Activated CD4-positive, alpha-beta T cell treated with anti-CD3 and anti-CD28 coated beads, Interleukin-2, amount 10 ng/mL, durations not matched to agents 24 days and 14 days (primary cell): ENCODE measurements at regions not wholly inside any gene's neighbourhood (a gene's known extent, or its start where the extent isn't known, plus 50 kb on each side); places are given as distances from the start of the nearest gene placed in this dataset.
"Not testable (repeated sequence)": the region's sequence is repeated elsewhere in the genome, so short reads cannot be mapped to it uniquely, and the experiment has no call there.

Experiments used
- DNase-seq: peaks from one replicate; pipeline ENCODE4 v3.0.0; 2022
- H3K27ac Mint-ChIP-seq: one replicate; pipeline ENCODE4 v1.8.0; 2022; ENCODE audit warnings: mild to moderate bottlenecking, mixed read lengths
- H3K27me3 Mint-ChIP-seq: one replicate; pipeline ENCODE4 v1.8.0; 2022; ENCODE audit warnings: mixed read lengths
- H3K36me3 Mint-ChIP-seq: one replicate; pipeline ENCODE4 v1.8.0; 2022; ENCODE audit warnings: low read depth, mild to moderate bottlenecking, mixed read lengths
- H3K4me1 Mint-ChIP-seq: one replicate; pipeline ENCODE4 v1.8.0; 2021; ENCODE audit warnings: mixed read lengths
- H3K4me3 Mint-ChIP-seq: one replicate; pipeline ENCODE4 v1.8.0; 2022; ENCODE audit warnings: mild to moderate bottlenecking, moderate library complexity, mixed read lengths
- H3K9me3 Mint-ChIP-seq: one replicate; pipeline ENCODE4 v1.8.0; 2021; ENCODE audit warnings: mixed read lengths
- intact Hi-C: fragments of 100-400 bp; cut with micrococcal nuclease; formaldehyde crosslinking; loops from one replicate; pipeline ENCODE4 v1.15.1; 2023

GRCh38 chrX:40861952-40862554, 126.7 kb upstream of the MED14 start:
- intact Hi-C loops, H3K27me3 Mint-ChIP-seq, H3K4me3 Mint-ChIP-seq, DNase-seq, H3K27ac Mint-ChIP-seq, H3K4me1 Mint-ChIP-seq, H3K9me3 Mint-ChIP-seq, H3K36me3 Mint-ChIP-seq: not testable (repeated sequence)

- H3K4me3 Mint-ChIP-seq, H3K27me3 Mint-ChIP-seq, H3K36me3 Mint-ChIP-seq, intact Hi-C loops, H3K27ac Mint-ChIP-seq, H3K4me1 Mint-ChIP-seq, H3K9me3 Mint-ChIP-seq, DNase-seq: not testable (repeated sequence)
Measured at GRCh38 chrX:40863260-40863659, 127.9 kb upstream of the MED14 start.

- H3K4me1 Mint-ChIP-seq: no peaks in the 10 kb centered on the region
- intact Hi-C loops: no loop called here
- peaks cover 9% of the 10 kb centered on the region for H3K27me3 Mint-ChIP-seq
- H3K36me3 Mint-ChIP-seq: no peaks in the 10 kb centered on the region
- H3K9me3 Mint-ChIP-seq: no peaks in the 10 kb centered on the region
- H3K4me3 Mint-ChIP-seq: no peak overlapping the region
- no peak overlapping the region for H3K27ac Mint-ChIP-seq
- DNase-seq: no peak
Measured at GRCh38 chrX:40863671-40864070, 128.3 kb upstream of the MED14 start.

- Mint-ChIP-seq H3K27ac (no peak overlapping the region), H3K9me3 (no peaks in the 10 kb centered on the region), H3K27me3 (peaks cover 9% of the 10 kb centered on the region), H3K4me1 (no peaks in the 10 kb centered on the region), H3K36me3 (no peaks in the 10 kb centered on the region), H3K4me3 (no peak overlapping the region)
- DNase-seq: no peak
- intact Hi-C loops: no loop called here
Measured at GRCh38 chrX:40864972-40865371, 129.6 kb upstream of the MED14 start.

- peaks cover 9% of the 10 kb centered on the region for H3K27me3 Mint-ChIP-seq
- no peaks in the 10 kb centered on the region for H3K36me3 Mint-ChIP-seq
- H3K4me1 Mint-ChIP-seq: peaks cover 2% of the 10 kb centered on the region
- no peak overlapping the region for H3K4me3 Mint-ChIP-seq
- no peak overlapping the region for H3K27ac Mint-ChIP-seq
- H3K9me3 Mint-ChIP-seq: no peaks in the 10 kb centered on the region
- DNase-seq: no peak
- intact Hi-C loops: no loop called here
Measured at GRCh38 chrX:40866893-40867292, 131.6 kb upstream of the MED14 start.

GRCh38 chrX:40867352-40867751, 132.0 kb upstream of the MED14 start:
- peaks cover 2% of the 10 kb centered on the region for H3K4me1 Mint-ChIP-seq
- no peaks in the 10 kb centered on the region for H3K9me3 Mint-ChIP-seq
- DNase-seq: no peak
- H3K4me3 Mint-ChIP-seq: no peak overlapping the region
- H3K36me3 Mint-ChIP-seq: no peaks in the 10 kb centered on the region
- intact Hi-C loops: no loop called here
- peaks cover 9% of the 10 kb centered on the region for H3K27me3 Mint-ChIP-seq
- no peak overlapping the region for H3K27ac Mint-ChIP-seq

- H3K4me1 Mint-ChIP-seq: peaks cover 2% of the 10 kb centered on the region
- H3K9me3 Mint-ChIP-seq: no peaks in the 10 kb centered on the region
- peaks cover 9% of the 10 kb centered on the region for H3K27me3 Mint-ChIP-seq
- H3K27ac Mint-ChIP-seq: no peak overlapping the region
- H3K4me3 Mint-ChIP-seq: no peak overlapping the region
- intact Hi-C loops: no loop called here
- H3K36me3 Mint-ChIP-seq: no peaks in the 10 kb centered on the region
- no peak for DNase-seq
Measured at GRCh38 chrX:40868868-40869267, 133.5 kb upstream of the MED14 start.

- H3K4me3 Mint-ChIP-seq, H3K4me1 Mint-ChIP-seq, H3K36me3 Mint-ChIP-seq, H3K9me3 Mint-ChIP-seq, intact Hi-C loops, H3K27me3 Mint-ChIP-seq, H3K27ac Mint-ChIP-seq, DNase-seq: not testable (repeated sequence)
Measured at GRCh38 chrX:40870982-40871381, 135.6 kb upstream of the MED14 start.

- H3K36me3 Mint-ChIP-seq: no peaks in the 10 kb centered on the region
- no peak overlapping the region for H3K4me3 Mint-ChIP-seq
- DNase-seq: peak; percentile 47
- peaks cover 2% of the 10 kb centered on the region for H3K4me1 Mint-ChIP-seq
- intact Hi-C loops: no loop called here
- peak overlapping the region; percentile 84 for H3K27ac Mint-ChIP-seq
- H3K27me3 Mint-ChIP-seq: peaks cover 3% of the 10 kb centered on the region
- no peaks in the 10 kb centered on the region for H3K9me3 Mint-ChIP-seq
Measured at GRCh38 chrX:40871385-40872082, 136.2 kb upstream of the MED14 start.

GRCh38 chrX:40872351-40872750, 137.0 kb upstream of the MED14 start:
- Mint-ChIP-seq H3K27me3 (peaks cover 3% of the 10 kb centered on the region), H3K4me3 (no peak overlapping the region), H3K9me3 (no peaks in the 10 kb centered on the region), H3K36me3 (no peaks in the 10 kb centered on the region), H3K27ac (no peak overlapping the region), H3K4me1 (peaks cover 2% of the 10 kb centered on the region)
- no peak for DNase-seq
- intact Hi-C loops: no loop called here

- Mint-ChIP-seq H3K4me3 (no peak overlapping the region), H3K27me3 (no peaks in the 10 kb centered on the region), H3K9me3 (no peaks in the 10 kb centered on the region), H3K4me1 (peaks cover 2% of the 10 kb centered on the region), H3K27ac (no peak overlapping the region), H3K36me3 (no peaks in the 10 kb centered on the region)
- no peak for DNase-seq
- intact Hi-C loops: no loop called here
Measured at GRCh38 chrX:40875476-40875875, 140.1 kb upstream of the MED14 start.

GRCh38 chrX:40877887-40878286, 142.5 kb upstream of the MED14 start:
- Mint-ChIP-seq H3K9me3 (no peaks in the 10 kb centered on the region), H3K36me3 (no peaks in the 10 kb centered on the region), H3K27me3 (no peaks in the 10 kb centered on the region), H3K4me3 (no peak overlapping the region), H3K4me1 (no peaks in the 10 kb centered on the region), H3K27ac (no peak overlapping the region)
- DNase-seq: peak; percentile 60
- intact Hi-C loops: loop anchor here (2.0 kb wide), 1 partner anchor 237 kb away; no protein-coding TSS in a partner anchor

- intact Hi-C loops: no loop called here
- Mint-ChIP-seq H3K27me3 (no peaks in the 10 kb centered on the region), H3K36me3 (no peaks in the 10 kb centered on the region), H3K4me1 (no peaks in the 10 kb centered on the region), H3K27ac (no peak overlapping the region), H3K9me3 (no peaks in the 10 kb centered on the region), H3K4me3 (no peak overlapping the region)
- no peak for DNase-seq
Measured at GRCh38 chrX:40878766-40879165, 143.4 kb upstream of the MED14 start.

GRCh38 chrX:40879172-40879571, 143.8 kb upstream of the MED14 start:
- H3K4me1 Mint-ChIP-seq, intact Hi-C loops, H3K36me3 Mint-ChIP-seq: not testable (repeated sequence)

GRCh38 chrX:40880712-40881111, 145.4 kb upstream of the MED14 start:
- Mint-ChIP-seq H3K27me3 (no peaks in the 10 kb centered on the region), H3K4me1 (no peaks in the 10 kb centered on the region)

More at GRCh38 chrX:40879172-40879571, 143.8 kb upstream of the MED14 start:
- not testable (repeated sequence) for DNase-seq, H3K4me3 Mint-ChIP-seq, H3K27me3 Mint-ChIP-seq, H3K27ac Mint-ChIP-seq, H3K9me3 Mint-ChIP-seq

More at GRCh38 chrX:40880712-40881111, 145.4 kb upstream of the MED14 start:
- intact Hi-C loops: no loop called here
- no peak overlapping the region for H3K27ac Mint-ChIP-seq
- no peaks in the 10 kb centered on the region for H3K36me3 Mint-ChIP-seq
- DNase-seq: no peak
- H3K4me3 Mint-ChIP-seq: no peak overlapping the region
- H3K9me3 Mint-ChIP-seq: no peaks in the 10 kb centered on the region
